OCI-LY7 (cell line): ENCODE measurements at regions not wholly inside any gene's neighbourhood (a gene's known extent, or its start where the extent isn't known, plus 50 kb on each side); places are given as distances from the start of the nearest gene placed in this dataset.
"Not testable (repeated sequence)": the region's sequence is repeated elsewhere in the genome, so short reads cannot be mapped to it uniquely, and the experiment has no call there.

Source experiments
- BruUV-seq: library from RNA; stranded (reverse); fragments of 400-500 nt; replicated peaks from 2 replicates; lab custom pipeline; 2021; lab: Mats Ljungman, UMichigan
- CTCF ChIA-PET: fragments of 300-600 bp; sonication (Branson Sonifier 250); formaldehyde crosslinking; loops from one replicate; lab custom pipeline; 2022; ENCODE audit warnings: antibody characterized with exemption; ENCODE audit not compliant: unreplicated experiment; lab: Charles Lee
- POLR2A ChIA-PET: fragments of 300-600 bp; sonication (Branson Sonifier 250); formaldehyde crosslinking; loops from one replicate; lab custom pipeline; 2022; ENCODE audit warnings: antibody characterized with exemption; lab: Charles Lee
- DNase-seq: peaks from one replicate; pipeline ENCODE4 v3.0.0-alpha.2; 2015; ENCODE audit warnings: low spot score
- H2AFZ ChIP-seq: fragments of 200-600 bp; sonication (generic), shearing (Covaris generic); 2 replicates; pipeline ENCODE4 v1.6.1; 2014; ENCODE audit warnings: mild to moderate bottlenecking, antibody characterized with exemption, low read length, moderate library complexity
- H3K27ac ChIP-seq: fragments of 200-600 bp; sonication (generic); 2 replicates; pipeline ENCODE4 v1.5.1; 2014; ENCODE audit warnings: mixed run types, low read depth, mild to moderate bottlenecking, moderate library complexity, low read length, inconsistent platforms; ENCODE audit not compliant: poor library complexity, severe bottlenecking
- H3K36me3 ChIP-seq: fragments of 200-600 bp; sonication (generic); 2 replicates; pipeline ENCODE4 v1.6.1; 2014; ENCODE audit warnings: mild to moderate bottlenecking, antibody characterized with exemption, low read length, moderate library complexity, mixed read lengths; ENCODE audit not compliant: insufficient read depth
- H3K4me1 ChIP-seq: fragments of 200-600 bp; sonication (generic); 2 replicates; pipeline ENCODE4 v1.5.1; 2014; ENCODE audit warnings: mild to moderate bottlenecking, low read length; ENCODE audit not compliant: insufficient read depth, poor library complexity, severe bottlenecking
- H3K4me2 ChIP-seq: fragments of 200-600 bp; sonication (generic); 2 replicates; pipeline ENCODE4 v1.6.1; 2014; ENCODE audit warnings: mild to moderate bottlenecking, low read length
- H3K4me3 ChIP-seq: fragments of 200-600 bp; sonication (generic); 2 replicates; pipeline ENCODE4 v1.5.1; 2014; ENCODE audit warnings: mild to moderate bottlenecking, low read depth, low read length; ENCODE audit not compliant: poor library complexity, severe bottlenecking
- H3K79me2 ChIP-seq: fragments of 200-600 bp; sonication (generic); 2 replicates; pipeline ENCODE4 v1.6.1; 2016; ENCODE audit warnings: low read depth, mild to moderate bottlenecking, low read length, moderate library complexity, mixed read lengths; ENCODE audit not compliant: insufficient read depth
- H3K9me2 ChIP-seq: fragments of 200-600 bp; sonication (generic); 2 replicates; pipeline ENCODE4 v1.6.1; 2016; ENCODE audit warnings: mild to moderate bottlenecking, low read length, mixed read lengths; ENCODE audit not compliant: insufficient read depth
- H3K9me3 ChIP-seq: fragments of 200-600 bp; sonication (generic); 2 replicates; pipeline ENCODE4 v1.6.1; 2014; ENCODE audit warnings: mild to moderate bottlenecking, mixed run types, low read length, mixed read lengths
- H4K20me1 ChIP-seq: fragments of 200-600 bp; sonication (generic); 2 replicates; pipeline ENCODE4 v1.6.1; 2014; ENCODE audit warnings: mild to moderate bottlenecking, antibody characterized with exemption, low read length, moderate library complexity, mixed read lengths; ENCODE audit not compliant: insufficient read depth
- CTCF ChIP-seq: fragments of 200-600 bp; sonication (generic); conservative IDR thresholded peaks from 2 replicates; pipeline ENCODE4 v1.5.1; 2014; ENCODE audit warnings: mild to moderate bottlenecking, antibody characterized with exemption, low read length, moderate library complexity, mixed read lengths
- EZH2phosphoT487 ChIP-seq: fragments of 200-600 bp; sonication (generic); IDR thresholded peaks from 2 replicates; pipeline ENCODE4 v1.6.1; 2018; ENCODE audit warnings: low read depth, borderline replicate concordance, mild to moderate bottlenecking, mixed run types, antibody characterized with exemption, low read length, moderate library complexity, mixed read lengths
- intact Hi-C: fragments of 100-400 bp; cut with micrococcal nuclease; formaldehyde crosslinking; loops from one replicate; pipeline ENCODE4 v1.10.0; 2022; ENCODE audit not compliant: unreplicated experiment

- no peaks in the 10 kb centered on the region for H3K36me3 ChIP-seq
- BruUV-seq: no TSS peak
- TF ChIP-seq CTCF (no peak), EZH2phosphoT487 (no peak)
- H4K20me1 ChIP-seq: no peaks in the 10 kb centered on the region
- no peaks in the 10 kb centered on the region for H3K79me2 ChIP-seq
- intact Hi-C loops: no loop called here
- H3K4me2 ChIP-seq: no peak overlapping the region
- H3K9me2 ChIP-seq: no peaks in the 10 kb centered on the region
- no peaks in the 10 kb centered on the region for H3K4me1 ChIP-seq
- H3K9me3 ChIP-seq: no peaks in the 10 kb centered on the region
- no peak overlapping the region for H2AFZ ChIP-seq
- POLR2A ChIA-PET: interaction anchor here (1.1 kb wide), 1 partner anchor 32 kb away, joined by 3 read pairs; no protein-coding TSS in a partner anchor
- H3K27ac ChIP-seq: no peak overlapping the region
- no peak overlapping the region for H3K4me3 ChIP-seq
- DNase-seq: no peak
- CTCF ChIA-PET: no interaction called here
These were observed 279.3 kb upstream of the DIPK2B start for GRCh38 chrX:45479835-45480422.

GRCh38 chrX:45479196-45479834 is 278.6 kb upstream of the DIPK2B start:
- ChIA-PET POLR2A (interaction anchor here (1.1 kb wide), 1 partner anchor 32 kb away, joined by 3 read pairs; no protein-coding TSS in a partner anchor), CTCF (no interaction called here)
- H4K20me1 ChIP-seq: no peaks in the 10 kb centered on the region
- no peaks in the 10 kb centered on the region for H3K9me2 ChIP-seq
- H3K9me3 ChIP-seq: no peaks in the 10 kb centered on the region
- no peaks in the 10 kb centered on the region for H3K79me2 ChIP-seq
- TF ChIP-seq CTCF: no peak
- no peak for TF ChIP-seq EZH2phosphoT487
- no peak for DNase-seq
- no peaks in the 10 kb centered on the region for H3K4me1 ChIP-seq
- intact Hi-C loops: no loop called here
- H3K36me3 ChIP-seq: no peaks in the 10 kb centered on the region
- no TSS peak for BruUV-seq
- no peak overlapping the region for H2AFZ ChIP-seq
- no peak overlapping the region for H3K4me3 ChIP-seq
- no peak overlapping the region for H3K4me2 ChIP-seq
- H3K27ac ChIP-seq: no peak overlapping the region

GRCh38 chrX:45472968-45473367 is 272.3 kb upstream of the DIPK2B start:
- ChIA-PET POLR2A (no interaction called here), CTCF (no interaction called here)
- H3K4me3 ChIP-seq: no peak overlapping the region
- intact Hi-C loops: no loop called here
- no peaks in the 10 kb centered on the region for H3K79me2 ChIP-seq
- no peaks in the 10 kb centered on the region for H3K9me3 ChIP-seq
- no peak overlapping the region for H3K27ac ChIP-seq
- no peak for DNase-seq
- BruUV-seq: no TSS peak
- no peaks in the 10 kb centered on the region for H4K20me1 ChIP-seq
- no peak overlapping the region for H2AFZ ChIP-seq
- TF ChIP-seq CTCF (no peak), EZH2phosphoT487 (no peak)
- no peaks in the 10 kb centered on the region for H3K9me2 ChIP-seq
- no peaks in the 10 kb centered on the region for H3K36me3 ChIP-seq
- H3K4me2 ChIP-seq: no peak overlapping the region
- no peaks in the 10 kb centered on the region for H3K4me1 ChIP-seq

GRCh38 chrX:45467537-45467936 is 266.9 kb upstream of the DIPK2B start:
- H3K27ac ChIP-seq, H3K79me2 ChIP-seq, BruUV-seq, H3K4me2 ChIP-seq, H4K20me1 ChIP-seq, DNase-seq, H3K9me2 ChIP-seq, H3K4me3 ChIP-seq, CTCF ChIA-PET, H3K4me1 ChIP-seq, H3K36me3 ChIP-seq, H3K9me3 ChIP-seq, H2AFZ ChIP-seq, intact Hi-C loops: not testable (repeated sequence)
- POLR2A ChIA-PET: interaction anchor here (0.6 kb wide), 1 partner anchor 1532 kb away, joined by 4 read pairs; no protein-coding TSS in a partner anchor
